ENCODE measurements at regions not wholly inside any gene's neighbourhood (a gene's known extent, or its start where the extent isn't known, plus 50 kb on each side); places are given as distances from the start of the nearest gene placed in this dataset.

DNA sequence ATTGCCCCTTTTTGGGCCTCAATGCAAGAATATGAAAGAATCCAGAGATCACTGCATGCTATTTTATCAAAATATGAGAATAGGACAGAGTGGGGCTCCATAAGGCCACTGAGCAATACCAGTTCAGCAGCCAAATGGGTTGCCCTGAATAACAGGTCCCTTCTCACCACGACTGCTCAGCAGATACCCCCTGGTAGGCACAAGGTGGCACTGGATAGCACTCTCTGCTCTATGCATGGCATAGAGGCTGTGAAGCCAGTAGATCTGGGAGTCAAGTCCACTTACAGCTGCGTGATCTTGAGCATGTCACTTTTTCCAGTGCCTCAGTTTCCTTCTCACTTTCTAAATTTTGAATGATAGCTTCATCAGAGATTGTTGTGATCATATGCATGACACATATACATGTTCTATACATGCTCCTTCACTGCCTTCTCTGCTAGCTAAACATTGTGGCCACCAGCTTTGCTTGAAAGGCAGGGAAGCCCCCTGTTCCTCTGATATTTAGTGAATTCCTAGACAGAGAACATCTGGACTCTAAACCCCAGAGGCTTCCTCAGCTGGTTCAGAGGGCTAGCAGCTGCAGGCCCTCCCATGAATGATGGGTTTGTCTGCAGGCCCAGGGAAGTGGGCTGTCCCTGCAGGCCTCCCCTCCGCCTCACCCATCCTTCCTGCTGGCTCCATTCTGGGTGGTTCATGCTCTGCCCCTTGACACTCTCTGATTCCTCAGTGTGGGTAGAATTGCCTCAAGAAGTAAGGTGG is 84.9 kb upstream of the ASIC2 start:
- Histone ChIP-seq H3K9me3 (no peaks in the 10 kb centered on the region), H3K27me3 (peaks cover 0 to 26% (median 0%) of the 10 kb centered on the region in 4 donors), H3K4me3 (no peak overlapping the region), H3K4me1 (no peaks in the 10 kb centered on the region), H3K27ac (no peak overlapping the region), H3K36me3 (no peaks in the 10 kb centered on the region)
- TF ChIP-seq CTCF (IDR thresholded peaks at IDR 0.05) = no peak
- TF ChIP-seq POLR2A (IDR thresholded peaks at IDR 0.05) = no peak
- intact Hi-C loops (cut with DNase I) = no loop called here
- no peak for DNase-seq
- 70 to 71% methylated on average over 3 of the region's 3 CpGs for WGBS, 2 donors

- Histone ChIP-seq H3K4me3 (no peak overlapping the region), H3K4me1 (no peaks in the 10 kb centered on the region), H3K27ac (no peak overlapping the region), H3K36me3 (no peaks in the 10 kb centered on the region), H3K9me3 (no peaks in the 10 kb centered on the region), H3K27me3 (peaks cover 0 to 25% (median 0%) of the 10 kb centered on the region in 4 donors)
- no peak for DNase-seq
- intact Hi-C loops (cut with DNase I) = no loop called here
- TF ChIP-seq POLR2A (IDR thresholded peaks at IDR 0.05) (no peak), CTCF (IDR thresholded peaks at IDR 0.05) (no peak)
- 14 to 37% methylated on average over 6 of the region's 6 CpGs for WGBS, 2 donors
Measured at GRCh38 chr17:33381201-33381600, 88.1 kb upstream of the ASIC2 start.

DNA sequence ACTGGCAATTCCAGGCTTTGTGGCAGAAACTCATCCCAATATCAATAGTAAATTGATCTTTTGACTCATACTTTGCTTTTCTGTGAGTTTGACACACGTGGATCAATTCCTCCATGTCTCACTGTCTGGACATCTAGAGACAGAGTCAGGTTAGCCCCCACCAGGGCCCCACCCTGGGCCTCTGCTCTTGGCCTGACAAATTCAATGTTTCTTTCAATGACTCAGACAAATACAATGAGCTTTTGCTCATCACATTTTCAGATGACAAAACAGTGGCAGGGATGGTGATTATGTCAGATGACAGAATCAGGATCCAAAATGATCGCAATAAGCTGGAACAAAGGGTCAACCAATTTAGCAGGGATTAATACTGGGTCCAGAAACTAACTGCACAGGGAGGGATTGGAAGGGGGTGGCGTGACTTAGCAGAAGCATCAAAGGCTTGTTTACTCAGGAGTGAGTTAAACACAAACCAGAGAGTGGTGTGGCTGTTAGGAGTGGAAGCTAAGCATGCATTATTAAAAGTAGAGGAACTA is 90.5 kb upstream of the ASIC2 start:
- WGBS, 2 donors = 42 to 59% methylated on average over 3 of the region's 3 CpGs
- no peak for DNase-seq
- intact Hi-C loops (cut with DNase I) = no loop called here
- Histone ChIP-seq H3K36me3 (no peaks in the 10 kb centered on the region), H3K27ac (no peak overlapping the region), H3K4me1 (no peaks in the 10 kb centered on the region), H3K4me3 (no peak overlapping the region), H3K27me3 (peaks cover 0 to 38% (median 0%) of the 10 kb centered on the region in 4 donors), H3K9me3 (no peaks in the 10 kb centered on the region)
- TF ChIP-seq CTCF (IDR thresholded peaks at IDR 0.05) (no peak), POLR2A (IDR thresholded peaks at IDR 0.05) (no peak)

DNA sequence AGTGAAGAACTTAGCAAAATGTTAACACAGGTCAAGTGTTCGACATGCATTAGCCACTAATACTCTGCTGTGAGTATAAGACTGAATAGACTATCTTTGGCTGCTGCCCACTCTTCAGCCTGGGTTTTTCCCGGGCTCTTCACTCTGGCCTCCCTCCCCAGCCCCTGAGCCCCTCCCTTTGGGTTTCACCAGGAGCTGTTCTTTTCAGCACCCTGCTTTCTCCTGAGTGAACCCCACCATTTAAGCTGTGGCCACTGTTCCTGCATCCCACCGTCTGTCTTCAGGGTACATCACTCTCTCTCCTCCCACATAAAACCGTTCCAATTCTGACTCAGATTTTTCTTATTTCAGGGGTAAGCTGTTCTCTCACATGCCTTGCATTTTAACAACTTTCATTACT is 92.0 kb upstream of the ASIC2 start:
- no peak overlapping the region for H3K27ac ChIP-seq
- H3K4me1 ChIP-seq = no peaks in the 10 kb centered on the region
- no peak overlapping the region for H3K4me3 ChIP-seq
- WGBS, 2 donors = 31 to 34% methylated on average over 4 of the region's 4 CpGs
- intact Hi-C loops (cut with DNase I) = no loop called here
- no peak for DNase-seq
- H3K9me3 ChIP-seq = no peaks in the 10 kb centered on the region
- H3K27me3 ChIP-seq = peaks cover 0 to 41% (median 0%) of the 10 kb centered on the region in 4 donors
- TF ChIP-seq POLR2A (IDR thresholded peaks at IDR 0.05) (no peak), CTCF (IDR thresholded peaks at IDR 0.05) (no peak)
- no peaks in the 10 kb centered on the region for H3K36me3 ChIP-seq

- no peak for DNase-seq
- TF ChIP-seq CTCF (IDR thresholded peaks at IDR 0.05) (no peak), POLR2A (IDR thresholded peaks at IDR 0.05) (no peak)
- Histone ChIP-seq H3K9me3 (no peaks in the 10 kb centered on the region), H3K4me1 (no peaks in the 10 kb centered on the region), H3K27ac (no peak overlapping the region), H3K4me3 (no peak overlapping the region), H3K36me3 (no peaks in the 10 kb centered on the region), H3K27me3 (peaks cover 0 to 38% (median 0%) of the 10 kb centered on the region in 4 donors)
- 50% methylated on average over 3 of the region's 3 CpGs for WGBS, 2 donors
- intact Hi-C loops (cut with DNase I) = no loop called here
Measured at GRCh38 chr17:33385713-33386112, 92.6 kb upstream of the ASIC2 start.

All from esophagus squamous epithelium (tissue), 5 donors.